Duodenal mucosa (tissue), 2 donors: ENCODE measurements at regions not wholly inside any gene's neighbourhood (a gene's known extent, or its start where the extent isn't known, plus 50 kb on each side); places are given as distances from the start of the nearest gene placed in this dataset.

Experiments used
- H3K27ac ChIP-seq: one replicate; pipeline ENCODE4 v1.7.0; 2013; ENCODE audit warnings: low read depth, low read length
- H3K27me3 ChIP-seq, 2 donors: one replicate each; pipeline ENCODE4 v1.7.0; 2013; ENCODE audit warnings: low read length in 2 of 2, control low read depth in 1 of 2; ENCODE audit not compliant: insufficient read depth in 2 of 2, control insufficient read depth in 1 of 2
- H3K36me3 ChIP-seq, 2 donors: one replicate each; pipeline ENCODE4 v1.7.0; 2013; ENCODE audit warnings: low read length in 2 of 2, control low read depth in 1 of 2; ENCODE audit not compliant: insufficient read depth in 2 of 2, control insufficient read depth in 1 of 2
- H3K4me1 ChIP-seq, 2 donors: one replicate each; pipeline ENCODE4 v1.7.0; 2013; ENCODE audit warnings: low read length in 2 of 2, control low read depth in 1 of 2; ENCODE audit not compliant: insufficient read depth in 2 of 2, control insufficient read depth in 1 of 2
- H3K4me3 ChIP-seq, 2 donors: one replicate each; pipeline ENCODE4 v1.7.0; 2013; ENCODE audit warnings: low read length in 2 of 2, low read depth in 1 of 2
- H3K9ac ChIP-seq, 2 donors: one replicate each; pipeline ENCODE4 v1.7.0; 2013; ENCODE audit warnings: low read length in 2 of 2, low read depth in 1 of 2
- H3K9me3 ChIP-seq, 2 donors: one replicate each; pipeline ENCODE4 v1.7.0; 2013; ENCODE audit warnings: low read length in 2 of 2, control low read depth in 1 of 2; ENCODE audit not compliant: control insufficient read depth in 1 of 2

DNA sequence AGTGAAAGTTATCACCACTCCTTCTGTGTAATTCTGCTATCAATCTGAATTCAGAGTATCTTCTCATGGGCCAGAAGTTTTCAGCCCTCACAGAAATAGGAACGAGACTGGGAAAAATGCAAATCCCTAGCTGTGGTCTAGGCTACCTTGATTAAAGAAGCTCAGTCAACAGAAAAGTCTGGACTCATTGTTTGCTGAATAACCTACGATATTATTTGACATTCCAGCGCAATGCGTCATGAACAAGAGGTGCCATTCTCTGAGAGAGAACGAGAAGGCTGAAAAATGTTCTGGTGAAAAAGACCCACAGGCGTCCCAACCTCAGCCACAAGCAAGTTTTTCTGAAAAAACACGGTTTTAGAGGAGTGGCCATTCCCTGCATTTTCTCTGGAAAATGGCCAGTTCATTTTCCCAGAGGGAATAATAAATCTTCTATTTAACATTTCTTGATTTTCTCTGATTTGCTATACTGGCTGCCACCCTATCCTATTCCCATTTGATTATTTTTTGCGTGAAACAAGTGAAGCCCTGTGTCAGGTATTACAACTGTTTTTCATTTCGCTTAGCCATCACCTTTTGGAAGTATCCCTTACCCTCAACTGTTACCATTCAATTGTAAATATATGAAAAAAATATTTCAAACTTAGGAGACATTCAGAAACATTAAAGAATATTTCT, 1117.6 kb upstream of the PRKX start:
- H3K4me1 ChIP-seq = no peaks in the 10 kb centered on the region
- peaks cover 0 to 4% of the 10 kb centered on the region in 2 donors for H3K9me3 ChIP-seq
- no peaks in the 10 kb centered on the region for H3K27me3 ChIP-seq
- H3K36me3 ChIP-seq = no peaks in the 10 kb centered on the region
- no peak overlapping the region for H3K9ac ChIP-seq
- H3K27ac ChIP-seq = no peak overlapping the region
- H3K4me3 ChIP-seq = no peak overlapping the region

DNA sequence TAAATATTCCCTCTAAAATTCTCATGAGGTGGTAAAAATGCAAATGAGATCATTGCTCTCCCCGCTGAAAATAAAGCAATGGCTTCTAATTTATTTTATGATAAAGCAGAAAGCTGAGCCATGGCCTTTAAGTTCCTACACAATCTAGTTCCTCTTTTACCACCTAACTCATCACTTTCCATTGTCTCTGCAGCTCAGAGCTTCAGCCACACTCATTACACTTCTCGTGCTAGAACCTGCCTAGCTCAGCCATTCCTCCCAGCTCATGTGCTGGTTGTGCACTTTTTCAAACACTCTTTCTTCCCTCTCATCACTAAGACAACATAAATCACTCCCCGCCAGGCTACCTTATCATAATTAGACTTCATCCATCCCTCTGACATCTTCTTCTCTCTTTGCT, 1112.1 kb upstream of the PRKX start:
- no peaks in the 10 kb centered on the region for H3K4me1 ChIP-seq
- H3K9me3 ChIP-seq = no peaks in the 10 kb centered on the region
- H3K27ac ChIP-seq = no peak overlapping the region
- H3K4me3 ChIP-seq = no peak overlapping the region
- H3K27me3 ChIP-seq = no peaks in the 10 kb centered on the region
- H3K9ac ChIP-seq = no peak overlapping the region
- no peaks in the 10 kb centered on the region for H3K36me3 ChIP-seq

DNA sequence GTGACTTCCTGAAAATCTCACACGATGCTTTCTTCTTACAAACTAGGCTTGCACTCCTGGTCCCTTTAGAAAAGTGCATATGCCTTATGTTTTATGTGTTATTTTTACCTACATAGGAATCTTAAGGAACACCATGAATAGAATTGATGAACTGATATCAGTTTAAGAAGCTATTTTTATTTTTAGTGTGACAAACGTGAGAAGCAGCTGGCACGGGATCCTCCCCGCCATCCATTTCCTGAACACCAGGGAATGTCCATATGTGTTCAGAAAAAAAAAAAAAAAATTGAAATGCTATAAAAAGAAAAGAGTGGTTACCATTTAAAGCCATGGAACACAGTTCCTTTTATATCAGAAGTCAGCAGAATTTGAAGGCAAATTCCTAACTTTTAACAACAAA, 1096.1 kb upstream of the PRKX start:
- Histone ChIP-seq H3K9me3 (peaks cover 0 to 8% of the 10 kb centered on the region in 2 donors), H3K36me3 (no peaks in the 10 kb centered on the region), H3K4me1 (no peaks in the 10 kb centered on the region), H3K27me3 (no peaks in the 10 kb centered on the region), H3K4me3 (no peak overlapping the region), H3K9ac (no peak overlapping the region), H3K27ac (no peak overlapping the region)

DNA sequence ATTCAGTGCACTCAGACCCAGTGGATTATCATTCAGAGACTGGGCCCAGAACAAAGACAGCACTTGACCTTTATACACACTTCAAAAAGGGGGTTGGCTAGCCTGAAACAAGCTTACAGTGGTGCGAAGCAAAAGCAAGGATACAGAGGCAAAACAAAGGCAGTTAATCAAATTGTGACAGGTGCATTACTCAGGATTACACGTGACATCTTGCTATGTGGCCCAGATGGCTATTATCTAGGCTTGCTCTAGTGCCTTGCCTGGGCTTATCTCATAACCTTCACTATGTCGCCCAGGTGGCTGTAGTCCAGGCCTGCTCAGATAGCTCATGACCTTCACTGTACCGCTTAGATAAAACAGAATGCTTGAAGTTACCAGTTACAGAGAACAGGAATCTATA, 1092.1 kb upstream of the PRKX start:
- H3K36me3 ChIP-seq = no peaks in the 10 kb centered on the region
- no peak overlapping the region for H3K27ac ChIP-seq
- H3K4me3 ChIP-seq = no peak overlapping the region
- H3K4me1 ChIP-seq = no peaks in the 10 kb centered on the region
- peaks cover 0 to 8% of the 10 kb centered on the region in 2 donors for H3K9me3 ChIP-seq
- H3K27me3 ChIP-seq = no peaks in the 10 kb centered on the region
- no peak overlapping the region for H3K9ac ChIP-seq

DNA sequence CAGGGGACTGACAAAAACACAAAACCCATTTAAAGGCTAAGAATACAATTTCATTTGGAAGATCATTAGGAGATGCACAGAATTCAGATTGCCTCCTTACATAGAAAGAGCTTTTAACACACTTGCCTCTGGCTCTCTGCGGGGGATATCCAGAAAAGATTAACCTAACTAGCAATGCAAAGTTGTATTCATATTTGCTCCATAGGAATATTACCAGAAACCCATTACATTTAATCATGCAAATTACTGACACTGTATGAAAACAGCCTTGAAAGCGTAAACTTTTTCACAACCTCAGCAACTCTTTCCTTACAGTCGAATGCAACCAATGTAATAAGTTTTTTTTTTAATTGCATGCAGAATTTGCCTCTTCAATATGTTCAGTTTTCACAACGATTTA, 1087.3 kb upstream of the PRKX start:
- H3K27me3 ChIP-seq = no peaks in the 10 kb centered on the region
- H3K4me3 ChIP-seq = no peak overlapping the region
- no peak overlapping the region for H3K27ac ChIP-seq
- no peaks in the 10 kb centered on the region for H3K4me1 ChIP-seq
- no peaks in the 10 kb centered on the region for H3K36me3 ChIP-seq
- H3K9ac ChIP-seq = no peak overlapping the region
- peaks cover 3 to 8% of the 10 kb centered on the region in 2 donors for H3K9me3 ChIP-seq

DNA sequence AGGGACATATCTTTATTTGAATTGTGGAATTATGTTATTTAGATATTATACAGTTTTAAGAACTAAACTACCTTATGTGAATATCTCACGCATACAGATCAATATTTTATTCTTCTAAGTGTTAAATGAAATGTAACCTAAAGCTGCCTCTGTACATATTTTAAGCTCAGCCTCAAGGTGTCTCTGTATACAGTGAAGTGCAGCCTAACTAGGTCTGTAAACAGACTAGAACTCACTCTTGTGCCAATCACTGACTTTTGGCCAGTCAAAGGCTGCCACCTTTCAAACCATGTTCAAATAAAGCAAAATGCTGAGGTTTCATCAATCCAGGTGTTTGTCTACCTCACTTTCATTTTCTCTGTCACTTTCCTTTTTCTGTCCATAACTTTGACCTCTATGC, 1074.5 kb upstream of the PRKX start:
- Histone ChIP-seq H3K4me1 (no peaks in the 10 kb centered on the region), H3K4me3 (no peak overlapping the region), H3K9me3 (no peaks in the 10 kb centered on the region), H3K27ac (no peak overlapping the region), H3K27me3 (no peaks in the 10 kb centered on the region), H3K36me3 (no peaks in the 10 kb centered on the region), H3K9ac (no peak overlapping the region)

DNA sequence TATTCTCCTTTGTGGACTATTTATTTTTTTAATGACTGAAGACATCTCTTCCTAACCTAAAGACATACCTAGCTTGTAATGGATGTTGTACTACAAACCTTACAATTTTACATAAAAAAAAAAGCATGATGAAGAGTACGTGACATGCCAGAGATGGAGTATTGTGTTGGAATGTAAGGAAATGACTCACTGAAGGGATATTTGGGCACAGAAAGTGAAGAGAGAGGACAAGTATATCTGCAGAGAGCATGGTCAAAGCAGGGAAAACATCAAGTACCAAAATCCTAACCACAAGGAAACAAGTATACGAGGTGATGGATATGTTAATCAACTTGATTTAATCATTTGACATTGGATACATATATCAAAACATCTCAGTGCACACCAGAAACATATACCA, 1051.4 kb upstream of the PRKX start:
- no peaks in the 10 kb centered on the region for H3K36me3 ChIP-seq
- H3K27me3 ChIP-seq = no peaks in the 10 kb centered on the region
- no peaks in the 10 kb centered on the region for H3K4me1 ChIP-seq
- H3K27ac ChIP-seq = no peak overlapping the region
- H3K9ac ChIP-seq = no peak overlapping the region
- no peak overlapping the region for H3K4me3 ChIP-seq
- H3K9me3 ChIP-seq = no peaks in the 10 kb centered on the region

DNA sequence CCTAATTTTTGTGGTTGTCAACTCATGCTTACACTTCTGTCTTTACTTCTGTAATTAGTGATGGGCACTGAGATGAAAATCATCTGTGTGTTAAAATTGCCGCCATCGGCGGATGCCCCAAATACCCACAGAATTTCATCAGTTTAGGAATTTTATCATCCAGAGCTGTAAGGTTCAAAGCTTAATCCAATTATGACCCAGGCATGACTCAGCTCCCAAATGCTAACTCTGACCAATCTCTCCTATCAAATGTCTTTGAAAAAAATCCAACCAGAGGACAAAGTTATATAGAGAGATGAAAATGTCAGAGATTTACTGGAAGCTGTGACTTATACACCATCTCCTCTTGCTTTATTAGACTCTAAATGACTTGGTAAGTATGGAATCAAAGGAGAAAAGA, 1048.7 kb upstream of the PRKX start:
- Histone ChIP-seq H3K27ac (no peak overlapping the region), H3K4me3 (no peak overlapping the region), H3K9ac (no peak overlapping the region), H3K9me3 (no peaks in the 10 kb centered on the region), H3K36me3 (no peaks in the 10 kb centered on the region), H3K4me1 (no peaks in the 10 kb centered on the region), H3K27me3 (no peaks in the 10 kb centered on the region)

DNA sequence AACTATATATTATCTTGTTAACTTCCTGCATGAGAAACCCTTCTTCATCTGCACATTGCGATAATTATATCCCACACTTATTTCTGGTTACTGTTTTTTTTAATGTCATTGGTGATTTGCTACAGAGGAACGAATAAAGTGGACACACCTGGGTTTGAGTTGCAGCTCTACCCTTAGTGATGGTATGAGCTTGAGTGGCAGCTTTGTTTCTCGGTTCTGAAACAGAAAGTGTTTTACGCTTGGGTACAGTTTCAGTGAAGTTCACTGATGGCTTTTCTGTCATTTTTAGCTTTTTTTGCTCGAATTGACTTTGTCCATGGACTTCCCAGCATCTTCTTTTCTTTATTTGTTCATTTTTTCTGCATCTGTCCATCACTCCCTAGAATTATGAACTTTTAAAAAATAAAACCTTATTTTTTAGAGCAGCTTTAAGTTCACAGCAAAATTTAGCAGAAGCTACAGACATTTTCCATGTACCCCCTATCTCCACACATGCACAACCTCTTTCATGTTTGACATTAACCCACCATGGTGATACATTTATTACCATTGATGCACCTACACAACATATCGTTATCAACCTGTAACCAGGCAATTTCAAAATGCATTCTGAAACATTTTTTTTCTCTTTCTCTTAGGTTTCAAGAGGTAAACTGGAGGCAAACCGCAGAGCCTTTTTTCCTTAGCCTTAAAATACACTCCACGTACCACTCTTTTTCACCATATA, 1041.6 kb upstream of the PRKX start:
- H3K4me3 ChIP-seq = no peak overlapping the region
- H3K27ac ChIP-seq = no peak overlapping the region
- H3K36me3 ChIP-seq = no peaks in the 10 kb centered on the region
- H3K27me3 ChIP-seq = no peaks in the 10 kb centered on the region
- no peak overlapping the region for H3K9ac ChIP-seq
- peaks cover 0 to 2% of the 10 kb centered on the region in 2 donors for H3K9me3 ChIP-seq
- H3K4me1 ChIP-seq = no peaks in the 10 kb centered on the region

DNA sequence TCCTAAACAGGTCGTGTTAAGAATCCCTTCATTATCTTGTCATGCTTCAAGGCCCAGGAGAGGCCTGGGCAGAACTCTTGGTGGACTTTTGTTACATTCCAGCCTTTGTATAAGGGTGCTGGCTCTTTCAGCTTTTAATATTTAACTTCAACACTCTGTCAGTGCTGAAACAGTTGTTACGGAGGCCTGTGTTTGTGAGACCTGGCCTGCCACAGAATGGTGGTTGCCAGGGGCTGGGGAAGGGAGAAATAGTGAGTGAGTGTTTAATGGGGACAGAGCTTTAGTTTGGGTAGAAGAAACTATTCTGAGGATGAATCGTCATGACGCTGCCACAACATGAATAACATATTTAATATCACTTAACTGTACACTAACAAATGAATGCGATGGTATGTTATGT, 1027.6 kb upstream of the PRKX start:
- Histone ChIP-seq H3K4me3 (no peak overlapping the region), H3K27ac (no peak overlapping the region), H3K27me3 (no peaks in the 10 kb centered on the region), H3K9ac (no peak overlapping the region), H3K9me3 (no peaks in the 10 kb centered on the region), H3K36me3 (no peaks in the 10 kb centered on the region), H3K4me1 (no peaks in the 10 kb centered on the region)
